Endothelial cell (in vitro differentiated cells): ENCODE measurements at regions not wholly inside any gene's neighbourhood (a gene's known extent, or its start where the extent isn't known, plus 50 kb on each side); places are given as distances from the start of the nearest gene placed in this dataset.
"Not testable (repeated sequence)": the region's sequence is repeated elsewhere in the genome, so short reads cannot be mapped to it uniquely, and the experiment has no call there.

Source experiments
- DNase-seq: peaks from one replicate; pipeline ENCODE4 v3.0.0; 2021; ENCODE audit warnings: low spot score
- H3K27ac Mint-ChIP-seq: one replicate; pipeline ENCODE4 v1.8.0; 2021; ENCODE audit warnings: mixed read lengths, inconsistent platforms; ENCODE audit not compliant: unreplicated experiment
- H3K27me3 Mint-ChIP-seq: one replicate; pipeline ENCODE4 v1.8.0; 2021; ENCODE audit warnings: mild to moderate bottlenecking, moderate library complexity, mixed read lengths, inconsistent platforms; ENCODE audit not compliant: unreplicated experiment
- H3K36me3 Mint-ChIP-seq: one replicate; pipeline ENCODE4 v1.8.0; 2021; ENCODE audit warnings: mild to moderate bottlenecking, low read depth, mixed read lengths, inconsistent platforms; ENCODE audit not compliant: unreplicated experiment
- H3K4me1 Mint-ChIP-seq: one replicate; pipeline ENCODE4 v1.8.0; 2021; ENCODE audit warnings: mild to moderate bottlenecking, mixed read lengths, inconsistent platforms; ENCODE audit not compliant: unreplicated experiment
- H3K4me3 Mint-ChIP-seq: one replicate; pipeline ENCODE4 v1.8.0; 2021; ENCODE audit warnings: mild to moderate bottlenecking, mixed read lengths, inconsistent platforms; ENCODE audit not compliant: unreplicated experiment
- H3K9me3 Mint-ChIP-seq: one replicate; pipeline ENCODE4 v1.8.0; 2021; ENCODE audit warnings: mixed read lengths, inconsistent platforms; ENCODE audit not compliant: unreplicated experiment
- CTCF ChIP-seq: fragments of 200-600 bp; sonication (generic); IDR thresholded peaks from one replicate; pipeline ENCODE4 v1.5.0; 2021; ENCODE audit warnings: antibody characterized with exemption; ENCODE audit not compliant: unreplicated experiment

GRCh38 chr7:155381852-155382801, 75.8 kb upstream of the EN2 start:
- no peak overlapping the region for H3K27ac Mint-ChIP-seq
- TF ChIP-seq CTCF, result no peak
- H3K27me3 Mint-ChIP-seq, result peaks cover 32% of the 10 kb centered on the region
- peaks cover 3% of the 10 kb centered on the region for H3K36me3 Mint-ChIP-seq
- no peaks in the 10 kb centered on the region for H3K9me3 Mint-ChIP-seq
- DNase-seq, result no peak
- no peak overlapping the region for H3K4me3 Mint-ChIP-seq
- peaks cover 24% of the 10 kb centered on the region for H3K4me1 Mint-ChIP-seq

- H3K36me3 Mint-ChIP-seq, result peaks cover 3% of the 10 kb centered on the region
- no peak overlapping the region for H3K4me3 Mint-ChIP-seq
- H3K4me1 Mint-ChIP-seq, result peaks cover 20% of the 10 kb centered on the region
- H3K27ac Mint-ChIP-seq, result no peak overlapping the region
- no peaks in the 10 kb centered on the region for H3K9me3 Mint-ChIP-seq
- peaks cover 33% of the 10 kb centered on the region for H3K27me3 Mint-ChIP-seq
- no peak for DNase-seq
- no peak for TF ChIP-seq CTCF
Observed at GRCh38 chr7:155382802-155383171, 75.1 kb upstream of the EN2 start.

GRCh38 chr7:155383756-155384491, 74.0 kb upstream of the EN2 start:
- peaks cover 32% of the 10 kb centered on the region for H3K27me3 Mint-ChIP-seq
- no peak for DNase-seq
- no peaks in the 10 kb centered on the region for H3K9me3 Mint-ChIP-seq
- no peak overlapping the region for H3K4me3 Mint-ChIP-seq
- peaks cover 25% of the 10 kb centered on the region for H3K4me1 Mint-ChIP-seq
- no peak for TF ChIP-seq CTCF
- H3K27ac Mint-ChIP-seq, result no peak overlapping the region
- H3K36me3 Mint-ChIP-seq, result peaks cover 3% of the 10 kb centered on the region

- peaks cover 24% of the 10 kb centered on the region for H3K27me3 Mint-ChIP-seq
- H3K27ac Mint-ChIP-seq, result no peak overlapping the region
- no peaks in the 10 kb centered on the region for H3K9me3 Mint-ChIP-seq
- TF ChIP-seq CTCF, result no peak
- H3K4me1 Mint-ChIP-seq, result peaks cover 21% of the 10 kb centered on the region
- no peak overlapping the region for H3K4me3 Mint-ChIP-seq
- H3K36me3 Mint-ChIP-seq, result peaks cover 3% of the 10 kb centered on the region
- DNase-seq, result no peak
Observed at GRCh38 chr7:155384751-155385150, 73.2 kb upstream of the EN2 start.

- not testable (repeated sequence) for H3K4me3 Mint-ChIP-seq
Observed at GRCh38 chr7:155385182-155385581, 72.7 kb upstream of the EN2 start.

More at GRCh38 chr7:155385182-155385581, 72.7 kb upstream of the EN2 start:
- DNase-seq, H3K9me3 Mint-ChIP-seq, H3K36me3 Mint-ChIP-seq, H3K27ac Mint-ChIP-seq: not testable (repeated sequence)
- Mint-ChIP-seq H3K27me3 (peaks cover 24% of the 10 kb centered on the region), H3K4me1 (peaks cover 19% of the 10 kb centered on the region)
